ENCODE measurements at regions not wholly inside any gene's neighbourhood (a gene's known extent, or its start where the extent isn't known, plus 50 kb on each side); places are given as distances from the start of the nearest gene placed in this dataset.

DNA sequence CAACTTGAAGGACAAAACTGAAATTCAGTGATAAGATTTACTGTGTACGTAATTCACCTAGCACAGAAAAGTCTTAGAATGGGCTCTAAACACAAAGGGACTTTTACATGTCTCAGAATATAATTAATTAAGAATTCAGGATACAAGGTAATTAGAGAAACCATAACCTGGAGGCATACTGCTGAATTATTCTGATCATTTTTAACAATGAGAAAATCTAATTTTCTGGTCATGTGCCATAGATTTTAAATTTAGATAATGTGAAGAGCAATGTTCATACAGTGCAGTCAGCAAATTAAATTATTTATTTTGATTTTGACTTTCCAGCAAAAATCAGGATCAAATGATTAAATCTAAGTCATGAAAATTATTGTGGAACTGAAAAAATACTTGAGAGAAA lies 67.0 kb upstream of the MTNR1B start:
- H3K4me1 Mint-ChIP-seq: no peaks in the 10 kb centered on the region
- H3K27me3 Mint-ChIP-seq: no peaks in the 10 kb centered on the region
- no peaks in the 10 kb centered on the region for H3K36me3 Mint-ChIP-seq (ENCODE audit: insufficient read depth)
- DNase-seq (ENCODE audit: low spot score in 2 of 2): no peak
- ATAC-seq (replicated peaks; ENCODE audit: extremely low read depth, poor library complexity, severe bottlenecking): no peak
- no peak overlapping the region for H3K27ac Mint-ChIP-seq (ENCODE audit: low read depth)
- no peak overlapping the region for H3K4me3 Mint-ChIP-seq
- H3K9me3 Mint-ChIP-seq: peaks cover 8% of the 10 kb centered on the region

DNA sequence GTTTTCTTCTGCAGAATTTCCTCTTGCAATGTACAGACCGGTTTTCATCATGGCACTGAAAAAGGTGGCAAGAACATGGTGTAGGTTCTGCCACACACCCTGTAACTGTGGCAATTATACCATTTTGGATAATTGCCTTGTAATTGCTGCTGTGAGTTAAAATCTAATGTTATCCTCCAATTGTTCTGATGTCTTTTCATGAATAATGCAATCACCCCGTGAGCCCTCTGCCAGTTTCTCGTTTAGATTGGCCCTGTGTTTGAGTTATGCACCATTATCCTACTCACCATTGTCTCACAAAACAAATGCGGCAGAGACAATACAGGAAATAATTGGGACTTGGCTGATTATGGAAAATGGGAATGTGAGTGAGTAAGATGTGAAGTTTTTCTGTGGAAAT lies 61.8 kb upstream of the MTNR1B start:
- Mint-ChIP-seq H3K27ac (ENCODE audit: low read depth) (no peak overlapping the region), H3K4me1 (no peaks in the 10 kb centered on the region), H3K36me3 (ENCODE audit: insufficient read depth) (no peaks in the 10 kb centered on the region), H3K9me3 (peaks cover 4% of the 10 kb centered on the region), H3K27me3 (no peaks in the 10 kb centered on the region), H3K4me3 (no peak overlapping the region)
- no peak for DNase-seq (ENCODE audit: low spot score in 2 of 2)
- no peak for ATAC-seq (replicated peaks; ENCODE audit: extremely low read depth, poor library complexity, severe bottlenecking)

DNA sequence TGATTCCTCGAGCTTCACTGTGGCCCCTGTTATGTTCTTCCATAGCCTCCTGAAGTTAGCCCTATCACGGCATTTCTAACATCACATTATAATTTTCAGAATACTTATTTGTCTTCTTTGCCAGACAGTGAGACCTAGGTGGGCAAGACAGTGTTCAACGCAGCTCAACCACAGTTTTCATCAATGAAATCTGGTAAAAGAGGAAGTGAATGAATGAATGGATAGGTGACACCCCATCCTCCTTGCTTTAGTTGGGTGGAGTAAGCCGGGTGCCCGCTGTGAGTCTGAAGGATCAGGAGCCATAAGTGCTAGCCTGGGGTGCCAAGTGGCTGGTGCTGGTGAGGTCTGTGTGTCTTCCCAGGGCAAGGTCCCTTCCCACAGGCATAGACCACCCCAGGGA lies 60.2 kb upstream of the MTNR1B start:
- no peak for DNase-seq (ENCODE audit: low spot score in 2 of 2)
- no peaks in the 10 kb centered on the region for H3K36me3 Mint-ChIP-seq (ENCODE audit: insufficient read depth)

DNA sequence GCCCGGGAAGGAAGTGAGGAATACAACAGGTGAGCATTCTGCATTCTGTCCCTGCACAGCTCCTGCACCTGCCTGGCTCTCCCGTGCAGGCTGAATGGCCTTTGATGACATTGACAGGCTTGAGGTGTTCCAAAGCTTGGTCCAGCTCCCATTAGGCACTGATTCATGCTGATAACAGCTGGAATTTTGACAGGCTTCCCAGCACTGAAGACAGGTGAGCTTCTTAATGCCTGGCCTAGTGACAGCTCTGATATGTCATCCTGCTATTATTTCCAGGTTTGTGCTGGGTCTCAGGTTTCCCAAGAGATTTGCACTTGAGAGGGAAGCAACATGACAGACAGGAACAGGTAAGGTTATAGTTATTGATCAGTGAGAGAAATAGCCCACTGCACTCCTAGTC lies 58.0 kb upstream of the MTNR1B start:
- Mint-ChIP-seq H3K27ac (ENCODE audit: low read depth) (no peak overlapping the region), H3K4me1 (no peaks in the 10 kb centered on the region), H3K36me3 (ENCODE audit: insufficient read depth) (no peaks in the 10 kb centered on the region), H3K9me3 (no peaks in the 10 kb centered on the region), H3K27me3 (no peaks in the 10 kb centered on the region), H3K4me3 (no peak overlapping the region)
- no peak for ATAC-seq (replicated peaks; ENCODE audit: extremely low read depth, poor library complexity, severe bottlenecking)
- DNase-seq (ENCODE audit: low spot score in 2 of 2): no peak

More for the DNA sequence above, 60.2 kb upstream of the MTNR1B start:
- Mint-ChIP-seq H3K27ac (ENCODE audit: low read depth) (no peak overlapping the region), H3K4me3 (no peak overlapping the region), H3K4me1 (no peaks in the 10 kb centered on the region), H3K9me3 (peaks cover 3% of the 10 kb centered on the region), H3K27me3 (no peaks in the 10 kb centered on the region)
- ATAC-seq (replicated peaks; ENCODE audit: extremely low read depth, poor library complexity, severe bottlenecking): no peak

DNA sequence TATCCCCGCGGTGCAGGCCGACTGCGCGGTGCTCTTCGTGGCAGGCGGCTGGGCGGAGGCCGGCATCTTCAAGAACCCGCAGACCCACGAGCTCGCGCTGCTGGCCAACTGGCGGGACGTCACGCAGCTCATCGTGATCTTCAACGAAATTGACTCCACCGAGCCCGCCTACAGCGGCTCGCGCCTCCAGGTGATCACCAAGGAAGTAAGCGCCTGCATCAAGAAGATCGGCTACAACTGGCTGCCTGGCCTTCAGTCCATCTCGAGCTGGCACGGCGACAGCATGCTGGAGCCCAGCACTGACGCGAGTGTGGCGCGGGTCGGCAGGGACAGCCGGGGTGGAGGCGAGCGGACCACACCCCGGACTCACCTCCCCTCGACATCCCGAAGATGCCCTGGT lies 53.9 kb upstream of the MTNR1B start:
- Mint-ChIP-seq H3K36me3 (ENCODE audit: insufficient read depth) (no peaks in the 10 kb centered on the region), H3K4me3 (no peak overlapping the region), H3K9me3 (no peaks in the 10 kb centered on the region), H3K4me1 (no peaks in the 10 kb centered on the region), H3K27me3 (no peaks in the 10 kb centered on the region), H3K27ac (ENCODE audit: low read depth) (no peak overlapping the region)
- ATAC-seq (replicated peaks; ENCODE audit: extremely low read depth, poor library complexity, severe bottlenecking): no peak
- no peak for DNase-seq (ENCODE audit: low spot score in 2 of 2)

DNA sequence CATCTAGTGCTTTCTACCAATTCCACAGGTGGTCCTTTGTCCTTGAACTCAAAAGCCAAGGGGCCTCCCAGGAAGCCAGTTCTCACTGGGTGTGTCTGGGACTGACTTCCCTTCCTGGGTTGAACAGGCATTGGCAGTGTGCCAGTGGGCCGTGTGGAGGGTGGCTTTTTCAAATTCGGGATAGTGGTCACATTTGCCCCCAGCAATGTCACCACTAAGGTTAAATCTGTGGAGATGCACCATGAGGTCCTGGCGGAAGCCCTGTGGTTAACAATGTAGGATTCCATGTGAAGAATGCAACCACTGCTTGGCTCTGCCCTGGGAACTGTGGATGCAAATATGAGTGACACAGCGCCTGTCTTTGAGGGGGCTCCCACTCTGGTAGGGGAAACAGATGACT lies 53.2 kb upstream of the MTNR1B start:
- DNase-seq (ENCODE audit: low spot score in 2 of 2) (no peak), ATAC-seq (replicated peaks; ENCODE audit: extremely low read depth, poor library complexity, severe bottlenecking) (no peak)
- no peak overlapping the region for H3K27ac Mint-ChIP-seq (ENCODE audit: low read depth)
- no peaks in the 10 kb centered on the region for H3K9me3 Mint-ChIP-seq
- no peaks in the 10 kb centered on the region for H3K36me3 Mint-ChIP-seq (ENCODE audit: insufficient read depth)
- H3K4me1 Mint-ChIP-seq: no peaks in the 10 kb centered on the region
- no peaks in the 10 kb centered on the region for H3K27me3 Mint-ChIP-seq
- H3K4me3 Mint-ChIP-seq: no peak overlapping the region

DNA sequence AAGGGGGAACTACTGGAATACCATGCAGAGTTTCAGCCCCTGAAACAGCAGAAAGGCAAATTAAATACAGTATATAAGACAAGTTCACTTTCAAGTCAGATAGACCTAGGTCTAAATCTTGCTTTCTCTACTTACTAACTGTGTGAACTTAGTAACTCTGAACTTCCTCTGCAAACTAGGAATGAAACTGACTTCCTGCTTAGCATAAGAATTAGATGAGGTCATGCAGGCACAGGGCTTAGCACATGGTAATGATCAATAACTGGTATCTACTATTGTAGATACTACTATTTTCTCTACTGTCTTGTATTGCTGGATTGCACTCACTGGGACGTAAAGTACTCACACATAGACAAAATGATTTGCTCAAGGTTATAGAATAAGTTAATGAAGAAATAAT lies 51.5 kb upstream of the MTNR1B start:
- Mint-ChIP-seq H3K9me3 (no peaks in the 10 kb centered on the region), H3K27ac (ENCODE audit: low read depth) (no peak overlapping the region), H3K4me3 (no peak overlapping the region), H3K36me3 (ENCODE audit: insufficient read depth) (no peaks in the 10 kb centered on the region), H3K4me1 (no peaks in the 10 kb centered on the region), H3K27me3 (no peaks in the 10 kb centered on the region)
- ATAC-seq (replicated peaks; ENCODE audit: extremely low read depth, poor library complexity, severe bottlenecking) (no peak), DNase-seq (ENCODE audit: low spot score in 2 of 2) (no peak)

DNA sequence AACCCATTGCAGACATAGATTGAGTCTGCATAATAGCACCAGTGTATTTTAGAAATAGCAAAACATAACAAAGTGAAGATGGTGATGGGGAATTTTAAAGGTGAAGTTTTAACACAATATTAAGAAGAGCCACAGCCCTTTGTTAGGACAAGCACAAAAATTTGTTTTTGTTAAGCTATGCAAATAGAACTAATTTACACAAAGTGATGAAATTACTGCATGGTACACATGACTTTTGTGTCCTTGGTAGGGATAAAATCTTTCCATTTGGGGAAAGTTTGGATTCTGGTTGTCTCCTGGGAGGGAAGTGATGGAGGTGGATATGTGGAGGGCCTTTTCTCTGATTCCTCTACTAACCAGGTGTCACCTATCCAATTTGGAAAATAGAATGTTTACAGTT lies 50.4 kb upstream of the MTNR1B start:
- DNase-seq (ENCODE audit: low spot score in 2 of 2): no peak
- Mint-ChIP-seq H3K4me3 (no peak overlapping the region), H3K36me3 (ENCODE audit: insufficient read depth) (no peaks in the 10 kb centered on the region), H3K9me3 (peaks cover 2% of the 10 kb centered on the region), H3K27ac (ENCODE audit: low read depth) (no peak overlapping the region), H3K27me3 (no peaks in the 10 kb centered on the region), H3K4me1 (no peaks in the 10 kb centered on the region)
- ATAC-seq (replicated peaks; ENCODE audit: extremely low read depth, poor library complexity, severe bottlenecking): no peak

All from central memory CD8-positive, alpha-beta T cell (primary cell).